ENCODE measurements at regions not wholly inside any gene's neighbourhood (a gene's known extent, or its start where the extent isn't known, plus 50 kb on each side); places are given as distances from the start of the nearest gene placed in this dataset.

DNA sequence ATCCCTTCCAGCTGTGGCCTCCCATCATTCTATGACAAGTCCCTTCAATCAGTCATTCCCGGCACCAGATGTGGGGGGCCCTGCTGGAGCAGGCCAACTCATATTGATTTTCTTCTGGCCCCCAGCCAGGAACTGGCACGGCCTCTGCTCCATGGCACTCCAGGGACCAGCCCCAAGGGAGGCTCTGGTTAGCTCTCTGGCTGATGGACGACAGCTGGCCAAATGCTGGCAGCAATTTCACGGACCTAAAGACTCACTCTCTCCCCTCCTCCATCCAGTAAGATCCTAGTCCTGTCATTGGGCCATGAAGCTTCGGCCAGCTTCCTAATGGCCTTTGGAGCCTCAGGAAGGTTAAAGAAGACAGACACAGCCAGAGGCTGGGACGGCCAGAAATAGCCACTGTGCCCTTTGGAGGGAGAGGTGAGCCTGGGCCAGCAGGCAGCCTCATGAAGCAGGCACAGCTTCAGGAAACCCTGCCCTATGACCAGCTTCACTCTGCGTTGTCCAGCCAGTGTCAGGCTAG is 131.0 kb downstream of the MEX3B start:
- no peak for DNase-seq
- Mint-ChIP-seq H3K27me3 (ENCODE audit: low read depth) (no peaks in the 10 kb centered on the region), H3K9me3 (peaks cover 23 to 24% of the 10 kb centered on the region in 2 experiments), H3K4me3 (no peak overlapping the region), H3K36me3 (ENCODE audit: insufficient read depth in 1 of 3, low read depth in 3 of 3) (peaks cover 15 to 24% (median 23%) of the 10 kb centered on the region in 3 experiments), H3K4me1 (no peaks in the 10 kb centered on the region; a peak in 3 of 4 replicates), H3K27ac (no peak overlapping the region)
- H3T11ph ChIP-seq (ENCODE audit: low read length) = no peak overlapping the region
- H3K56ac ChIP-seq (ENCODE audit: insufficient read length, low read depth, low read length) = no peak overlapping the region
- H3K9ac ChIP-seq (ENCODE audit: extremely low read depth, insufficient read length, low read length) = no peak overlapping the region
- H2AK5ac ChIP-seq (ENCODE audit: insufficient read length, low read length) = no peak overlapping the region
- no peak overlapping the region for H4K8ac ChIP-seq (replicated peaks; ENCODE audit: insufficient read length, low read depth, low read length)
- peaks cover 5% of the 10 kb centered on the region for H3K9me3 ChIP-seq (ENCODE audit: control insufficient read depth, low read depth, low read length)
- no peaks in the 10 kb centered on the region for H3K27me3 ChIP-seq (ENCODE audit: insufficient read depth, low read length)
- no peaks in the 10 kb centered on the region for H4K20me1 ChIP-seq (ENCODE audit: control insufficient read depth, insufficient read depth, insufficient read length)
- H2BK12ac ChIP-seq (ENCODE audit: insufficient read length, low read depth, low read length) = no peak overlapping the region
- no peaks in the 10 kb centered on the region for H3K4me1 ChIP-seq (ENCODE audit: insufficient read depth, low read length)
- no peak overlapping the region for H3K23ac ChIP-seq (ENCODE audit: insufficient read length, low read depth, low read length)
- H4K91ac ChIP-seq (ENCODE audit: insufficient read length, low read depth, low read length) = no peak overlapping the region
- H3K4ac ChIP-seq (ENCODE audit: low read depth, low read length) = no peak overlapping the region
- no peak overlapping the region for H3K18ac ChIP-seq (ENCODE audit: insufficient read length, low read depth, low read length)
- no peak overlapping the region for H2AFZ ChIP-seq (ENCODE audit: low read length)
- H2BK15ac ChIP-seq (ENCODE audit: low read depth, low read length) = no peak overlapping the region
- TF ChIP-seq, protein P1, sequence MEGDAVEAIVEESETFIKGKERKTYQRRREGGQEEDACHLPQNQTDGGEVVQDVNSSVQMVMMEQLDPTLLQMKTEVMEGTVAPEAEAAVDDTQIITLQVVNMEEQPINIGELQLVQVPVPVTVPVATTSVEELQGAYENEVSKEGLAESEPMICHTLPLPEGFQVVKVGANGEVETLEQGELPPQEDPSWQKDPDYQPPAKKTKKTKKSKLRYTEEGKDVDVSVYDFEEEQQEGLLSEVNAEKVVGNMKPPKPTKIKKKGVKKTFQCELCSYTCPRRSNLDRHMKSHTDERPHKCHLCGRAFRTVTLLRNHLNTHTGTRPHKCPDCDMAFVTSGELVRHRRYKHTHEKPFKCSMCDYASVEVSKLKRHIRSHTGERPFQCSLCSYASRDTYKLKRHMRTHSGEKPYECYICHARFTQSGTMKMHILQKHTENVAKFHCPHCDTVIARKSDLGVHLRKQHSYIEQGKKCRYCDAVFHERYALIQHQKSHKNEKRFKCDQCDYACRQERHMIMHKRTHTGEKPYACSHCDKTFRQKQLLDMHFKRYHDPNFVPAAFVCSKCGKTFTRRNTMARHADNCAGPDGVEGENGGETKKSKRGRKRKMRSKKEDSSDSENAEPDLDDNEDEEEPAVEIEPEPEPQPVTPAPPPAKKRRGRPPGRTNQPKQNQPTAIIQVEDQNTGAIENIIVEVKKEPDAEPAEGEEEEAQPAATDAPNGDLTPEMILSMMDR (conservative IDR thresholded peaks at IDR 0.05) = no peak
- no peak overlapping the region for H3K4me2 ChIP-seq (ENCODE audit: insufficient read depth, insufficient read length, low read length)
- H3K79me1 ChIP-seq (ENCODE audit: insufficient read depth, low read depth, low read length, poor library complexity, severe bottlenecking) = no peaks in the 10 kb centered on the region
- no peaks in the 10 kb centered on the region for H3K23me2 ChIP-seq (ENCODE audit: insufficient read length, low read depth, low read length, poor library complexity, severe bottlenecking)
- H2BK5ac ChIP-seq (ENCODE audit: insufficient read length, low read length) = no peak overlapping the region
- H2BK120ac ChIP-seq (ENCODE audit: low read depth, low read length, poor library complexity, severe bottlenecking) = no peak overlapping the region
- H3K27ac ChIP-seq (ENCODE audit: insufficient read length, low read depth, low read length) = no peak overlapping the region
- no CpG with 5 or more reads among the region's 7 CpGs for WGBS (ENCODE audit: extremely low coverage, insufficient read length, low lambda C conversion rate)
- H3K14ac ChIP-seq (ENCODE audit: insufficient read depth, low read length) = no peak overlapping the region
- H4K5ac ChIP-seq (ENCODE audit: insufficient read length, low read depth, low read length) = no peak overlapping the region
- no peak overlapping the region for H2BK20ac ChIP-seq (ENCODE audit: low read depth, low read length, poor library complexity, severe bottlenecking)
- H3K79me2 ChIP-seq (ENCODE audit: insufficient read depth, low read length) = no peaks in the 10 kb centered on the region

Data from H9 (cell line).